Endodermal cell (in vitro differentiated cells): ENCODE measurements at regions not wholly inside any gene's neighbourhood (a gene's known extent, or its start where the extent isn't known, plus 50 kb on each side); places are given as distances from the start of the nearest gene placed in this dataset.

ENCODE experiments used
- DNase-seq: peaks from one replicate; pipeline ENCODE4 v3.0.0-alpha.2; 2017
- H3K27ac ChIP-seq: 2 replicates; pipeline ENCODE4 v1.5.1; 2013; ENCODE audit warnings: mild to moderate bottlenecking, low read depth, low read length, moderate library complexity
- H3K27me3 ChIP-seq: 2 replicates; pipeline ENCODE4 v1.6.1; 2013; ENCODE audit warnings: mild to moderate bottlenecking, low read length, moderate library complexity; ENCODE audit not compliant: insufficient read depth, control insufficient read depth, poor library complexity, severe bottlenecking
- H3K36me3 ChIP-seq: 2 replicates; pipeline ENCODE4 v1.7.0; 2013; ENCODE audit warnings: mild to moderate bottlenecking, low read length, moderate library complexity; ENCODE audit not compliant: control insufficient read depth, insufficient read depth
- H3K4me1 ChIP-seq: one replicate; pipeline ENCODE4 v1.7.0; 2013; ENCODE audit warnings: low read length; ENCODE audit not compliant: control insufficient read depth, insufficient read depth
- H3K4me3 ChIP-seq: 2 replicates; pipeline ENCODE4 v1.5.1; 2013; ENCODE audit warnings: mild to moderate bottlenecking, low read length, moderate library complexity
- H3K9ac ChIP-seq: 2 replicates; pipeline ENCODE4 v1.6.1; 2013; ENCODE audit warnings: mild to moderate bottlenecking, low read length, moderate library complexity; ENCODE audit not compliant: poor library complexity, severe bottlenecking; ENCODE audit errors: extremely low read depth
- H3K9me3 ChIP-seq: 2 replicates; pipeline ENCODE4 v1.6.1; 2013; ENCODE audit warnings: mild to moderate bottlenecking, low read length, moderate library complexity; ENCODE audit not compliant: control insufficient read depth
- H3K27ac Mint-ChIP-seq: 2 replicates; pipeline ENCODE4 v1.8.0; 2020; ENCODE audit warnings: mixed read lengths
- H3K27me3 Mint-ChIP-seq: 2 replicates; pipeline ENCODE4 v1.8.0; 2021; ENCODE audit warnings: mild to moderate bottlenecking, mixed read lengths; ENCODE audit not compliant: insufficient read depth
- H3K36me3 Mint-ChIP-seq: 2 replicates; pipeline ENCODE4 v1.8.0; 2020; ENCODE audit warnings: low read depth, mixed read lengths
- H3K4me1 Mint-ChIP-seq: 2 replicates; pipeline ENCODE4 v1.8.0; 2020; ENCODE audit warnings: mixed read lengths
- H3K4me3 Mint-ChIP-seq: 2 replicates; pipeline ENCODE4 v1.8.0; 2020; ENCODE audit warnings: mild to moderate bottlenecking, moderate library complexity, mixed read lengths
- H3K9me3 Mint-ChIP-seq: 2 replicates; pipeline ENCODE4 v1.8.0; 2020; ENCODE audit warnings: mild to moderate bottlenecking, mixed read lengths
- WGBS, 2 experiments: methylation state at CpG; one replicate each; pipeline versions ENCODE4 v1.1.5 to v1.1.7; 2013; ENCODE audit warnings: missing lambda C conversion rate in 2 of 2, mixed read lengths in 1 of 2; ENCODE audit not compliant: insufficient coverage in 1 of 2, insufficient read length in 1 of 2; 5-methylcytosine and 5-hydroxymethylcytosine counted together
- TF ChIP-seq, protein P1 (sequence below): fragments of 200-600 bp; sonication (generic); conservative IDR thresholded peaks from 2 replicates; pipeline ENCODE4 v1.5.0; 2021; ENCODE audit warnings: antibody characterized with exemption, mild to moderate bottlenecking

DNA sequence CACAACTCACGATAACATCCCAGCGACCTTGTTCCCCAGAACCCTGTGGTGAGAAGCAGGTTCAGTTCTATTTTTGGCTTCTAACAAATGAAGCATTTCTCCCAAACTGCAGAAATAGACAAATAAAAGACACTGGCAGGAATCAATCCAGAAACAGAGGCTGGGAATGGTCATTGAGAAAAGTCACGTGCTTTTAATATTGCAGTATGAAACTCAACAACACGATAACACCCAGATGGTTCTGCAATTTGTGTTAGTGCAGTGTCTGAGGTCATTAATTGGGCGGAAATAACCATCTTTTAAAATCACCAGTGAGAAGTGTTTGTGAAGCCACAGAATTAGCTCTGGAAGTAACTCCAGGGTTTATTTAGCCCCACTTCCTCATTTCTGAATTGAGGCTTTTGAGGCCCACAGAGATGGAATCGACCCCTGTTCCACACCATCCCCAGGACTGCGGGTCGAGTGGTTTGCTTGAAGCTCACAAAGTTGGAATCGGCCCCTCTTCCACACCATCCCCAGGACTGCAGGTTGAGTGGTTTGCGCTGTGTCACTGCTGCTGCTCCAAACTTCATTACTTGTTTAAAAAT is 164.7 kb upstream of the IRX4 start:
- H3K4me1 Mint-ChIP-seq = no peaks in the 10 kb centered on the region
- H3K36me3 Mint-ChIP-seq = no peaks in the 10 kb centered on the region
- H3K4me1 ChIP-seq = no peaks in the 10 kb centered on the region
- H3K27ac ChIP-seq = no peak overlapping the region
- no peak overlapping the region for H3K27ac Mint-ChIP-seq
- H3K9me3 Mint-ChIP-seq = peaks cover 3% of the 10 kb centered on the region
- no peak for DNase-seq
- no peaks in the 10 kb centered on the region for H3K36me3 ChIP-seq
- H3K27me3 ChIP-seq = no peaks in the 10 kb centered on the region
- WGBS, 2 experiments = 91 to 100% methylated on average over 4 to 10 of the region's 10 CpGs
- peaks cover 19% of the 10 kb centered on the region for H3K27me3 Mint-ChIP-seq
- H3K4me3 Mint-ChIP-seq = no peak overlapping the region
- H3K9ac ChIP-seq = no peak overlapping the region
- no peak overlapping the region for H3K4me3 ChIP-seq
- no peaks in the 10 kb centered on the region for H3K9me3 ChIP-seq
- TF ChIP-seq, protein P1, sequence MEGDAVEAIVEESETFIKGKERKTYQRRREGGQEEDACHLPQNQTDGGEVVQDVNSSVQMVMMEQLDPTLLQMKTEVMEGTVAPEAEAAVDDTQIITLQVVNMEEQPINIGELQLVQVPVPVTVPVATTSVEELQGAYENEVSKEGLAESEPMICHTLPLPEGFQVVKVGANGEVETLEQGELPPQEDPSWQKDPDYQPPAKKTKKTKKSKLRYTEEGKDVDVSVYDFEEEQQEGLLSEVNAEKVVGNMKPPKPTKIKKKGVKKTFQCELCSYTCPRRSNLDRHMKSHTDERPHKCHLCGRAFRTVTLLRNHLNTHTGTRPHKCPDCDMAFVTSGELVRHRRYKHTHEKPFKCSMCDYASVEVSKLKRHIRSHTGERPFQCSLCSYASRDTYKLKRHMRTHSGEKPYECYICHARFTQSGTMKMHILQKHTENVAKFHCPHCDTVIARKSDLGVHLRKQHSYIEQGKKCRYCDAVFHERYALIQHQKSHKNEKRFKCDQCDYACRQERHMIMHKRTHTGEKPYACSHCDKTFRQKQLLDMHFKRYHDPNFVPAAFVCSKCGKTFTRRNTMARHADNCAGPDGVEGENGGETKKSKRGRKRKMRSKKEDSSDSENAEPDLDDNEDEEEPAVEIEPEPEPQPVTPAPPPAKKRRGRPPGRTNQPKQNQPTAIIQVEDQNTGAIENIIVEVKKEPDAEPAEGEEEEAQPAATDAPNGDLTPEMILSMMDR = no peak

DNA sequence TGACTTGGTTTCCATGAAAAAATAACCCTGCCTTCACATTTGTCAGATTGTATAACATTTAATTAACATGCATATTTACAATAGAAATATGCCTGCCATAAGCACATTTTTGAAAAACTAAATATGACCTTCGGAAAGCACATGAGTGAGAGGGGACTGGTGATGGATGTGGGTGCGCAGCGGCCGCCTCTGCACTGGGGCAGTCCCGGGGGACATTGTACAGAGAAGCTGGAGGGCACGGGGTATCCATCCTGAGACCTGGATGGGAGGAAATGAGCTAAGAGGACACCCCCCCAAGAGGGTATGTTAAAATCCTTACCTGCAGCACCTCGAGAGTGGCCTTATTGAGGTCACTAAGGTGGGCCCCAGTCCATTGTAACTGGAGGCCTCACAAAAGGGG is 161.3 kb upstream of the IRX4 start:
- no peaks in the 10 kb centered on the region for H3K36me3 ChIP-seq
- no peaks in the 10 kb centered on the region for H3K4me1 ChIP-seq
- H3K9me3 ChIP-seq = no peaks in the 10 kb centered on the region
- TF ChIP-seq, protein P1 = no peak
- peaks cover 23% of the 10 kb centered on the region for H3K27me3 Mint-ChIP-seq
- no peak overlapping the region for H3K27ac Mint-ChIP-seq
- peaks cover 3% of the 10 kb centered on the region for H3K9me3 Mint-ChIP-seq
- no peak overlapping the region for H3K9ac ChIP-seq
- H3K36me3 Mint-ChIP-seq = no peaks in the 10 kb centered on the region
- WGBS, 2 experiments = 75 to 96% methylated on average over 1 to 7 of the region's 7 CpGs
- no peaks in the 10 kb centered on the region for H3K27me3 ChIP-seq
- H3K4me3 ChIP-seq = no peak overlapping the region
- no peaks in the 10 kb centered on the region for H3K4me1 Mint-ChIP-seq
- DNase-seq = no peak
- no peak overlapping the region for H3K27ac ChIP-seq
- H3K4me3 Mint-ChIP-seq = no peak overlapping the region

DNA sequence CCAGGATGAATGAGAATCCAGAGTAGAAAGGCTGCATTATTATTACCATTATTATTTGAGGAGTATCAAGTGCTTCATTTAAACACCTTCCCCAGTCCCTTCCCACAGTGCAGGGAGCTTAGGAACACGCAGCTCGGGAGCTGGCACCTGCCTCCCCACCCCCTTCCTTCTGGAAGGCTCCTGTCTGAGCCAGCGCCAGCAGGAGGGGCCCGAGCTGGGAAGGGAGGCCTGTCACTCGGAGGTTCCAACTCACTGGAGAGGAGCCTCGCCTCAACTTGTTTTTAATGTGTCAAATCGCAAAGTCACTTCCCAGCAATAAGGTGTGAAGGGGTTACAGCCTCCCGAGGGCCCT is 156.4 kb upstream of the IRX4 start:
- Histone ChIP-seq H3K4me3 (no peak overlapping the region), H3K9ac (no peak overlapping the region), H3K9me3 (no peaks in the 10 kb centered on the region), H3K36me3 (no peaks in the 10 kb centered on the region), H3K27me3 (peaks cover 38% of the 10 kb centered on the region), H3K4me1 (no peaks in the 10 kb centered on the region), H3K27ac (no peak overlapping the region)
- peaks cover 42% of the 10 kb centered on the region for H3K27me3 Mint-ChIP-seq
- TF ChIP-seq, protein P1 = no peak
- DNase-seq = no peak
- H3K9me3 Mint-ChIP-seq = no peaks in the 10 kb centered on the region
- H3K4me3 Mint-ChIP-seq = no peak overlapping the region
- no peaks in the 10 kb centered on the region for H3K36me3 Mint-ChIP-seq
- H3K27ac Mint-ChIP-seq = no peak overlapping the region
- 20 to 67% methylated on average over 3 to 8 of the region's 8 CpGs for WGBS, 2 experiments
- H3K4me1 Mint-ChIP-seq = no peaks in the 10 kb centered on the region
